ENCODE measurements at regions not wholly inside any gene's neighbourhood (a gene's known extent, or its start where the extent isn't known, plus 50 kb on each side); places are given as distances from the start of the nearest gene placed in this dataset.

- peak in 1 of 2 donors; percentile 13 for DNase-seq (ENCODE audit: low spot score in 2 of 2)
- intact Hi-C loops (cut with DNase I; ENCODE audit: low total_unique reads): loop anchor here (5.0 kb wide), 1 partner anchor 77 kb away; no protein-coding TSS in a partner anchor
Measured at GRCh38 chr1:234529950-234530237, 50.9 kb upstream of the TARBP1 start.

GRCh38 chr1:234529095-234529949, 50.3 kb upstream of the TARBP1 start:
- peak in 1 of 2 donors; percentile 77 for DNase-seq (ENCODE audit: low spot score in 2 of 2)
- no peak overlapping the region for H3K4me3 ChIP-seq (ENCODE audit: low read depth, poor library complexity, severe bottlenecking)
- intact Hi-C loops (cut with DNase I; ENCODE audit: low total_unique reads): no loop called here
- WGBS, 2 donors: 90 to 91% methylated on average over 8 of the region's 8 CpGs
- TF ChIP-seq CTCF (IDR thresholded peaks at IDR 0.05) (no peak), POLR2A (IDR thresholded peaks at IDR 0.05) (no peak)

More at GRCh38 chr1:234529950-234530237, 50.9 kb upstream of the TARBP1 start:
- 88 to 95% methylated on average over 2 of the region's 2 CpGs for WGBS, 2 donors
- no peak for TF ChIP-seq POLR2A (IDR thresholded peaks at IDR 0.05)
- TF ChIP-seq CTCF (IDR thresholded peaks at IDR 0.05): no peak
- H3K4me3 ChIP-seq (ENCODE audit: low read depth, poor library complexity, severe bottlenecking): no peak overlapping the region

Data from lower leg skin (tissue), 4 donors.